ENCODE measurements at regions not wholly inside any gene's neighbourhood (a gene's known extent, or its start where the extent isn't known, plus 50 kb on each side); places are given as distances from the start of the nearest gene placed in this dataset.

DNA sequence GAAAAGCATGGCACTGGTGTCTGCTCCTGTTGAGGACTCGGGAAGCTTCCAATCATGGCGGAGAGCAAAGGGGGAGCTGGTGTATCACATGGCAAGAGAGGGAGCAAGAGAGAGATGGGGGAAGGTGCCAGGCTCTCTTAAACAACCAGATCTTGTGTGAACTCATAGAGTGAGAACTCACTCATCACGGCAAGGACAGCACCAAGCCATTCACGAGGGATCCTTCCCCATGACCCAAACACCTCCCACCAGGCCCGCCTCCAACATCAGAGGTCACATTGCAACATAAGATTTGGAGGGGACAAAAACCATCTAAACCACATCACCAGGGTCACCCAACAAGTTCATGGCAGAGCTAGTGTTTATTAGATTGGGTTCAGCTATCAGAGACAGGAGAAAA, 218.7 kb upstream of the BCOR start:
- TF ChIP-seq ESRRA (IDR thresholded peaks at IDR 0.05; ENCODE audit: borderline replicate concordance, low read length) (no peak), CTCF (IDR thresholded peaks at IDR 0.05) (no peak), CEBPB (IDR thresholded peaks at IDR 0.05) (no peak), BCL3 (IDR thresholded peaks at IDR 0.05) (no peak), RAD21 (conservative IDR thresholded peaks at IDR 0.05 in 1 of 2, IDR thresholded peaks at IDR 0.05 in 1 of 2) (no peak), FOXS1 (CRISPR knock-in tag; IDR thresholded peaks at IDR 0.05) (no peak), RFX5 (IDR thresholded peaks at IDR 0.05) (no peak)
- TF ChIP-seq, protein P1, sequence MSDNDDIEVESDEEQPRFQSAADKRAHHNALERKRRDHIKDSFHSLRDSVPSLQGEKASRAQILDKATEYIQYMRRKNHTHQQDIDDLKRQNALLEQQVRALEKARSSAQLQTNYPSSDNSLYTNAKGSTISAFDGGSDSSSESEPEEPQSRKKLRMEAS (IDR thresholded peaks at IDR 0.05): no peak
